ENCODE measurements at regions not wholly inside any gene's neighbourhood (a gene's known extent, or its start where the extent isn't known, plus 50 kb on each side); places are given as distances from the start of the nearest gene placed in this dataset.

DNA sequence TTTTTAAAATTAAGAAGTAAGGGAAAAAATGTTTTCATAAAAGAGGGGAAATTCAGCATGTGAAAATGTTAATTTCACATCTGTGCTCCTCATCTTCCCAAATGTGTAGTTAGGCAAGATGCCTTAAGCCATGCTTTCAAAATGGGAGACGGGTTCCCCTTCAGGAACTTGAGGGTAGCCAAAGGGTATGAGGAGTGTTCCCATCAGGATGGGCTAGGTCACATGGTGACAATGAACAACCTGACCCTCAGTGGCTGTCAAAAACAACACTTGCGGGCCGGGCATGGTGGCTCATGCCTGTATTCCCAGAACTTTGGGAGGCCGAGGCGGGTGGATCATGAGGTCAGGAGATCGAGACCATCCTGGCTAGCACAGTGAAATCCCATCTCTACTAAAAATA lies 178.0 kb downstream of the ACTL7B start:
- TF ChIP-seq, protein P1, sequence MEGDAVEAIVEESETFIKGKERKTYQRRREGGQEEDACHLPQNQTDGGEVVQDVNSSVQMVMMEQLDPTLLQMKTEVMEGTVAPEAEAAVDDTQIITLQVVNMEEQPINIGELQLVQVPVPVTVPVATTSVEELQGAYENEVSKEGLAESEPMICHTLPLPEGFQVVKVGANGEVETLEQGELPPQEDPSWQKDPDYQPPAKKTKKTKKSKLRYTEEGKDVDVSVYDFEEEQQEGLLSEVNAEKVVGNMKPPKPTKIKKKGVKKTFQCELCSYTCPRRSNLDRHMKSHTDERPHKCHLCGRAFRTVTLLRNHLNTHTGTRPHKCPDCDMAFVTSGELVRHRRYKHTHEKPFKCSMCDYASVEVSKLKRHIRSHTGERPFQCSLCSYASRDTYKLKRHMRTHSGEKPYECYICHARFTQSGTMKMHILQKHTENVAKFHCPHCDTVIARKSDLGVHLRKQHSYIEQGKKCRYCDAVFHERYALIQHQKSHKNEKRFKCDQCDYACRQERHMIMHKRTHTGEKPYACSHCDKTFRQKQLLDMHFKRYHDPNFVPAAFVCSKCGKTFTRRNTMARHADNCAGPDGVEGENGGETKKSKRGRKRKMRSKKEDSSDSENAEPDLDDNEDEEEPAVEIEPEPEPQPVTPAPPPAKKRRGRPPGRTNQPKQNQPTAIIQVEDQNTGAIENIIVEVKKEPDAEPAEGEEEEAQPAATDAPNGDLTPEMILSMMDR (IDR thresholded peaks at IDR 0.05), result no peak
- TF ChIP-seq POLR2A (IDR thresholded peaks at IDR 0.05), result no peak
- no peak for TF ChIP-seq POLR2AphosphoS5 (IDR thresholded peaks at IDR 0.05)
